H9 (cell line): ENCODE measurements at regions not wholly inside any gene's neighbourhood (a gene's known extent, or its start where the extent isn't known, plus 50 kb on each side); places are given as distances from the start of the nearest gene placed in this dataset.

Source experiments
- DNase-seq: peaks from one replicate; pipeline ENCODE4 v3.0.0-alpha.2; 2017
- H2AFZ ChIP-seq: one replicate; pipeline ENCODE4 v1.6.1; 2013; ENCODE audit warnings: mild to moderate bottlenecking, low read length, control low read depth, moderate library complexity
- H2AK5ac ChIP-seq: 2 replicates; pipeline ENCODE4 v1.6.1; 2013; ENCODE audit warnings: low read length, control low read depth, mixed read lengths; ENCODE audit not compliant: insufficient read length
- H2BK120ac ChIP-seq: one replicate; pipeline ENCODE4 v1.6.1; 2013; ENCODE audit warnings: low read depth, mild to moderate bottlenecking, low read length, control low read depth, inconsistent platforms; ENCODE audit not compliant: poor library complexity, severe bottlenecking
- H2BK12ac ChIP-seq: 2 replicates; pipeline ENCODE4 v1.6.1; 2013; ENCODE audit warnings: low read length, control low read depth, mixed read lengths, low read depth; ENCODE audit not compliant: insufficient read length
- H2BK15ac ChIP-seq: 2 replicates; pipeline ENCODE4 v1.6.1; 2013; ENCODE audit warnings: low read depth, low read length, control low read depth
- H2BK20ac ChIP-seq: one replicate; pipeline ENCODE4 v1.6.1; 2013; ENCODE audit warnings: low read depth, mild to moderate bottlenecking, low read length, control low read depth, inconsistent platforms; ENCODE audit not compliant: poor library complexity, severe bottlenecking
- H2BK5ac ChIP-seq: 2 replicates; pipeline ENCODE4 v1.6.1; 2013; ENCODE audit warnings: low read length, control low read depth, mixed read lengths; ENCODE audit not compliant: insufficient read length
- H3K14ac ChIP-seq: 2 replicates; pipeline ENCODE4 v1.6.1; 2013; ENCODE audit warnings: low read length, control low read depth; ENCODE audit not compliant: insufficient read depth
- H3K18ac ChIP-seq: 2 replicates; pipeline ENCODE4 v1.6.1; 2013; ENCODE audit warnings: low read depth, mild to moderate bottlenecking, mixed read lengths, low read length, control low read depth; ENCODE audit not compliant: insufficient read length
- H3K23ac ChIP-seq: 2 replicates; pipeline ENCODE4 v1.6.1; 2013; ENCODE audit warnings: low read length, control low read depth, mixed read lengths, low read depth; ENCODE audit not compliant: insufficient read length
- H3K23me2 ChIP-seq: 2 replicates; pipeline ENCODE4 v1.6.1; 2013; ENCODE audit warnings: low read depth, mild to moderate bottlenecking, mixed read lengths, low read length, control low read depth; ENCODE audit not compliant: insufficient read length, poor library complexity, severe bottlenecking
- H3K27ac ChIP-seq: 2 replicates; pipeline ENCODE4 v1.5.1; 2013; ENCODE audit warnings: low read length, control low read depth, mixed read lengths, low read depth; ENCODE audit not compliant: insufficient read length
- H3K27me3 ChIP-seq: 2 replicates; pipeline ENCODE4 v1.6.1; 2013; ENCODE audit warnings: low read length, control low read depth, inconsistent platforms; ENCODE audit not compliant: insufficient read depth
- H3K4ac ChIP-seq: 2 replicates; pipeline ENCODE4 v1.6.1; 2013; ENCODE audit warnings: low read depth, mild to moderate bottlenecking, control low read depth, inconsistent platforms, low read length, moderate library complexity
- H3K4me1 ChIP-seq: 2 replicates; pipeline ENCODE4 v1.6.1; 2013; ENCODE audit warnings: low read length, control low read depth, inconsistent platforms; ENCODE audit not compliant: insufficient read depth
- H3K4me2 ChIP-seq: 2 replicates; pipeline ENCODE4 v1.6.1; 2013; ENCODE audit warnings: low read length, control low read depth, mixed read lengths; ENCODE audit not compliant: insufficient read length, insufficient read depth
- H3K56ac ChIP-seq: 2 replicates; pipeline ENCODE4 v1.6.1; 2013; ENCODE audit warnings: low read depth, mild to moderate bottlenecking, mixed read lengths, low read length, control low read depth; ENCODE audit not compliant: insufficient read length
- H3K79me1 ChIP-seq: 2 replicates; pipeline ENCODE4 v1.6.1; 2013; ENCODE audit warnings: low read depth, mild to moderate bottlenecking, moderate library complexity, low read length, control low read depth, inconsistent platforms; ENCODE audit not compliant: insufficient read depth, poor library complexity, severe bottlenecking
- H3K79me2 ChIP-seq: 2 replicates; pipeline ENCODE4 v1.6.1; 2013; ENCODE audit warnings: low read length, control low read depth, inconsistent platforms; ENCODE audit not compliant: insufficient read depth
- H3K9ac ChIP-seq: 2 replicates; pipeline ENCODE4 v1.6.1; 2013; ENCODE audit warnings: low read length, control low read depth, mixed read lengths; ENCODE audit not compliant: insufficient read length; ENCODE audit errors: extremely low read depth
- H3K9me3 ChIP-seq: one replicate; pipeline ENCODE4 v1.6.1; 2013; ENCODE audit warnings: low read depth, low read length, inconsistent platforms; ENCODE audit not compliant: control insufficient read depth
- H3T11ph ChIP-seq: one replicate; pipeline ENCODE4 v1.6.1; 2013; ENCODE audit warnings: mild to moderate bottlenecking, low read length, control low read depth, inconsistent platforms
- H4K20me1 ChIP-seq: one replicate; pipeline ENCODE4 v1.6.1; 2013; ENCODE audit not compliant: control insufficient read depth, insufficient read length, insufficient read depth
- H4K5ac ChIP-seq: 2 replicates; pipeline ENCODE4 v1.6.1; 2013; ENCODE audit warnings: low read depth, mild to moderate bottlenecking, mixed read lengths, low read length, control low read depth; ENCODE audit not compliant: insufficient read length
- H4K8ac ChIP-seq: replicated peaks from 2 replicates; pipeline ENCODE4 v1.6.1; 2013; ENCODE audit warnings: low read length, control low read depth, mixed read lengths, low read depth; ENCODE audit not compliant: insufficient read length
- H4K91ac ChIP-seq: 2 replicates; pipeline ENCODE4 v1.6.1; 2013; ENCODE audit warnings: low read depth, mild to moderate bottlenecking, moderate library complexity, mixed read lengths, low read length, control low read depth; ENCODE audit not compliant: insufficient read length
- H3K27ac Mint-ChIP-seq, 3 experiments: 2 replicates in 2 of 3; 3 replicates in 1 of 3; pipeline ENCODE4 v1.8.0; 2020 to 2021; ENCODE audit warnings: mixed read lengths in 3 of 3, mild to moderate bottlenecking in 1 of 3, moderate library complexity in 1 of 3
- H3K27me3 Mint-ChIP-seq: 2 replicates; pipeline ENCODE4 v1.8.0; 2021; ENCODE audit warnings: low read depth, mild to moderate bottlenecking, moderate library complexity, mixed read lengths
- H3K36me3 Mint-ChIP-seq, 3 experiments: 2 replicates in 2 of 3; 3 replicates in 1 of 3; pipeline ENCODE4 v1.8.0; 2020 to 2021; ENCODE audit warnings: low read depth in 3 of 3, mixed read lengths in 3 of 3; ENCODE audit not compliant: insufficient read depth in 1 of 3
- H3K4me1 Mint-ChIP-seq, 2 experiments: 2 replicates each; pipeline ENCODE4 v1.8.0; 2020; ENCODE audit warnings: mixed read lengths in 2 of 2
- H3K4me3 Mint-ChIP-seq, 2 experiments: 2 replicates in 1 of 2; 3 replicates in 1 of 2; pipeline ENCODE4 v1.8.0; 2020 to 2021; ENCODE audit warnings: mild to moderate bottlenecking in 2 of 2, mixed read lengths in 2 of 2, moderate library complexity in 1 of 2
- H3K9me3 Mint-ChIP-seq, 2 experiments: 2 replicates in 1 of 2; 3 replicates in 1 of 2; pipeline ENCODE4 v1.8.0; 2020; ENCODE audit warnings: mild to moderate bottlenecking in 2 of 2, mixed read lengths in 2 of 2, moderate library complexity in 1 of 2
- CTCF ChIP-seq: fragments of 200-600 bp; sonication (generic); conservative IDR thresholded peaks from 3 replicates; pipeline ENCODE4 v1.8.0; 2021; ENCODE audit warnings: antibody characterized with exemption, mild to moderate bottlenecking
- WGBS: extraction: QIAGEN DNeasy Blood & Tissue Kit; methylation state at CpG from one replicate; pipeline ENCODE4 v1.1.7; 2013; ENCODE audit warnings: missing lambda C conversion rate, low lambda C conversion rate, mixed read lengths; ENCODE audit not compliant: insufficient read length; ENCODE audit errors: extremely low coverage; 5-methylcytosine and 5-hydroxymethylcytosine counted together

DNA sequence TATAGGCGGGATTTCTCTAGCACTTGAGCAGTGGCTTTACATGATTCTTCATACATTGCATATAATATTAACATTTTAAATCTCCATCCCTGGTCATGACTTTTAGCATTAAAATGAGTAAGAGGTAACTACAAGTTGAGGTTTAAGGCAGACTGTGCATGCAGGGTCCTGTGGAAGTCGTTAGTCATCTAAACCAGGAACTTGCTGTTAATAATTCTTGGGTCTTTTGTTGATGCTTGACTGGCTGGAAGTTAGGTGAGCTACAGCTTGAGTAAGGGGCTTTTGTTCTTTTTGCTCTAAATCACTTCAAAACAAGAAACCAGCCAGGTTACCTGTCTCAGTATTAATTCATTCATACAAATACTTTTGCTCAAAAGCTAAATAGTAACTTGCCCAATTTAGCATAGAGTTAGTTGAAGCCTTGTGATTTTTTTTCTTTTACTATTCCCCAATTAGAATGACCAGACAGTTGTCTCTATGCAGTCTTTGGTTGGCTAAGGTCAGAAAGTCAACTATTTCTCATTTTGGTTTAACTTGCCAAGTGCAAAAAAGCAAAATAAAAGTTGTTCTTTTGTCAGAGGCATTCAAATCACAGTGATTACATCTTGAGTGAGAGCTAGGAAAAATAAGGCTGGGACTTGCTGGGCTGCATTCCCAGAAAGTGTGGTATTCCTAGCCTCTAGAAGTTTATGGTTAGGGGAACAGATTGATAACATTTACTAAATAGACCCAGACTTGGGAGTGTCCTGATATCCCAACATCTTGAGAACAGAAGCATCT, 516.9 kb downstream of the PDHA2 start:
- Histone ChIP-seq H3K23me2 (no peaks in the 10 kb centered on the region), H3K9me3 (no peaks in the 10 kb centered on the region), H3K23ac (no peak overlapping the region), H4K91ac (no peak overlapping the region), H3K4me2 (no peak overlapping the region), H3K27me3 (no peaks in the 10 kb centered on the region), H2BK15ac (no peak overlapping the region), H2BK12ac (no peak overlapping the region), H3K79me1 (no peaks in the 10 kb centered on the region), H3K9ac (no peak overlapping the region), H2BK20ac (no peak overlapping the region), H4K5ac (no peak overlapping the region), H4K8ac (no peak overlapping the region), H2AK5ac (no peak overlapping the region), H3K18ac (no peak overlapping the region), H4K20me1 (no peaks in the 10 kb centered on the region), H3K14ac (no peak overlapping the region), H3K4ac (no peak overlapping the region), H3K79me2 (no peaks in the 10 kb centered on the region), H2BK5ac (no peak overlapping the region), H2BK120ac (no peak overlapping the region), H2AFZ (no peak overlapping the region), H3T11ph (no peak overlapping the region), H3K56ac (no peak overlapping the region), H3K27ac (no peak overlapping the region), H3K4me1 (peaks cover 2% of the 10 kb centered on the region; the same call in 1 of the 2 replicates)
- Mint-ChIP-seq H3K9me3 (no peaks in the 10 kb centered on the region), H3K36me3 (no peaks in the 10 kb centered on the region), H3K27me3 (no peaks in the 10 kb centered on the region), H3K4me1 (peaks cover 5 to 23% of the 10 kb centered on the region in 2 experiments), H3K27ac (no peak overlapping the region), H3K4me3 (no peak overlapping the region)
- no CpG with 5 or more reads among the region's 2 CpGs for WGBS
- no peak for DNase-seq
- no peak for TF ChIP-seq CTCF
